ENCODE measurements at regions not wholly inside any gene's neighbourhood (a gene's known extent, or its start where the extent isn't known, plus 50 kb on each side); places are given as distances from the start of the nearest gene placed in this dataset.

DNA sequence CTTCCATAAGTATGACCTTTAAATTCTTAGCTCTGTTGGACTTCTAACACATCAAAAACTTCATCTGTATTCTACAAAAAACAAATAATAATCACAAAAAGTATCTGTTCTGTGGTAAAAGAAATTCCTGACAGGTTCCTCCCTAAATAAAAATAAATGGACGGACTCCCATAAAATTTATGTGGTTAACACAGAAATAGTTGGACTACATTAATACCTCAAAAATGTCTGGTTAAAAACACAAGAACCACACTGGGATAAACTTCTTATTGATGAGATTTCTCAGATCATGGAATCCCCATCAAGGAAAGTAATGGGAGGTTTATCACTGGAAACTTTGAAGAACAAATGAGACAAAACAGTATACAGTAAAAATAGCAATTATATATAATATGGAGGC, 172.4 kb downstream of the MOXD1 start:
- BruUV-seq (replicated peaks) = no TSS peak
- intact Hi-C loops (cut with micrococcal nuclease; ENCODE audit: unreplicated experiment) = no loop called here
- H3K4me3 ChIP-seq (replicated peaks in 1 of 3; ENCODE audit: insufficient read depth in 1 of 3, low read depth in 2 of 3, low read length in 3 of 3) = no peak overlapping the region
- peaks cover 17% of the 10 kb centered on the region; the same call in 1 of the 2 replicates for H3K9me3 ChIP-seq (ENCODE audit: low read length)
- FAIRE-seq (no peak), ATAC-seq (no peak), DNase-seq (ENCODE audit: low spot score) (no peak)
- H3K36me3 ChIP-seq (replicated peaks in 1 of 2; ENCODE audit: control insufficient read depth in 1 of 2, insufficient read depth in 2 of 2, low read length in 2 of 2) = no peaks in the 10 kb centered on the region
- 11% methylated on average over 1 of the region's 1 CpG for WGBS (ENCODE audit: low lambda C conversion rate)
- H3K27me3 ChIP-seq (ENCODE audit: control insufficient read depth in 1 of 2, insufficient read depth in 2 of 2, low read length in 2 of 2) = no peaks in the 10 kb centered on the region; a peak in 1 of 5 replicates
- CTCF ChIA-PET (ENCODE audit: low intra/inter-chr PET ratio, low total read pairs) = no interaction called here
- in situ Hi-C loops (cut with HindIII; ENCODE audit: extremely low pct_ligation_motif_present, low pct_unique_long_range_greater_than_20kb) = no loop called here
- POLR2A ChIA-PET = no interaction called here
- H3K4me1 ChIP-seq (ENCODE audit: insufficient read depth, low read length) = no peaks in the 10 kb centered on the region
- no peak overlapping the region for H3K27ac ChIP-seq (ENCODE audit: extremely low read length, insufficient read depth, low read length)
- TF ChIP-seq, protein P1, sequence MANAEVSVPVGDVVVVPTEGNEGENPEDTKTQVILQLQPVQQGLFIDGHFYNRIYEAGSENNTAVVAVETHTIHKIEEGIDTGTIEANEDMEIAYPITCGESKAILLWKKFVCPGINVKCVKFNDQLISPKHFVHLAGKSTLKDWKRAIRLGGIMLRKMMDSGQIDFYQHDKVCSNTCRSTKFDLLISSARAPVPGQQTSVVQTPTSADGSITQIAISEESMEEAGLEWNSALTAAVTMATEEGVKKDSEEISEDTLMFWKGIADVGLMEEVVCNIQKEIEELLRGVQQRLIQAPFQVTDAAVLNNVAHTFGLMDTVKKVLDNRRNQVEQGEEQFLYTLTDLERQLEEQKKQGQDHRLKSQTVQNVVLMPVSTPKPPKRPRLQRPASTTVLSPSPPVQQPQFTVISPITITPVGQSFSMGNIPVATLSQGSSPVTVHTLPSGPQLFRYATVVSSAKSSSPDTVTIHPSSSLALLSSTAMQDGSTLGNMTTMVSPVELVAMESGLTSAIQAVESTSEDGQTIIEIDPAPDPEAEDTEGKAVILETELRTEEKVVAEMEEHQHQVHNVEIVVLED (CRISPR knock-in tag; IDR thresholded peaks at IDR 0.05; ENCODE audit: borderline replicate concordance) = no peak
- TF ChIP-seq SP5 (CRISPR knock-in tag; IDR thresholded peaks at IDR 0.05; ENCODE audit: borderline replicate concordance, low read depth) (no peak), MATR3 (CRISPR knock-in tag; IDR thresholded peaks at IDR 0.05) (no peak), RAD51 (IDR thresholded peaks at IDR 0.05; ENCODE audit: borderline replicate concordance) (no peak), SMAD3 (CRISPR knock-in tag; IDR thresholded peaks at IDR 0.05) (no peak), MTF2 (CRISPR knock-in tag; IDR thresholded peaks at IDR 0.05; ENCODE audit: borderline replicate concordance) (no peak), ELF1 (CRISPR knock-in tag; IDR thresholded peaks at IDR 0.05) (no peak), YY1 (IDR thresholded peaks at IDR 0.05; ENCODE audit: insufficient read depth, insufficient replicate concordance, low read depth, low read length) (no peak), SAFB2 (CRISPR knock-in tag; IDR thresholded peaks at IDR 0.05; ENCODE audit: borderline replicate concordance, low read depth) (no peak), RFX3 (CRISPR knock-in tag; IDR thresholded peaks at IDR 0.05) (no peak), ZNF83 (CRISPR knock-in tag; IDR thresholded peaks at IDR 0.05; ENCODE audit: borderline replicate concordance) (no peak), RXRA (CRISPR knock-in tag; IDR thresholded peaks at IDR 0.05) (no peak)
- TF ChIP-seq, protein P2, sequence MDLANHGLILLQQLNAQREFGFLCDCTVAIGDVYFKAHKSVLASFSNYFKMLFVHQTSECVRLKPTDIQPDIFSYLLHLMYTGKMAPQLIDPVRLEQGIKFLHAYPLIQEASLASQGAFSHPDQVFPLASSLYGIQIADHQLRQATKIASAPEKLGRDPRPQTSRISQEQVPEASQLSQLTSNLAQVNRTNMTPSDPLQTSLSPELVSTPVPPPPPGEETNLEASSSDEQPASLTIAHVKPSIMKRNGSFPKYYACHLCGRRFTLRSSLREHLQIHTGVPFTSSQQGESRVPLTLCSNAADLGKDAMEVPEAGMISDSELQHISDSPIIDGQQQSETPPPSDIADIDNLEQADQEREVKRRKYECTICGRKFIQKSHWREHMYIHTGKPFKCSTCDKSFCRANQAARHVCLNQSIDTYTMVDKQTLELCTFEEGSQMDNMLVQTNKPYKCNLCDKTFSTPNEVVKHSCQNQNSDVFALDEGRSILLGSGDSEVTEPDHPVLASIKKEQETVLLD (CRISPR knock-in tag; IDR thresholded peaks at IDR 0.05; ENCODE audit: low read depth) = no peak
- TF ChIP-seq, protein P3, sequence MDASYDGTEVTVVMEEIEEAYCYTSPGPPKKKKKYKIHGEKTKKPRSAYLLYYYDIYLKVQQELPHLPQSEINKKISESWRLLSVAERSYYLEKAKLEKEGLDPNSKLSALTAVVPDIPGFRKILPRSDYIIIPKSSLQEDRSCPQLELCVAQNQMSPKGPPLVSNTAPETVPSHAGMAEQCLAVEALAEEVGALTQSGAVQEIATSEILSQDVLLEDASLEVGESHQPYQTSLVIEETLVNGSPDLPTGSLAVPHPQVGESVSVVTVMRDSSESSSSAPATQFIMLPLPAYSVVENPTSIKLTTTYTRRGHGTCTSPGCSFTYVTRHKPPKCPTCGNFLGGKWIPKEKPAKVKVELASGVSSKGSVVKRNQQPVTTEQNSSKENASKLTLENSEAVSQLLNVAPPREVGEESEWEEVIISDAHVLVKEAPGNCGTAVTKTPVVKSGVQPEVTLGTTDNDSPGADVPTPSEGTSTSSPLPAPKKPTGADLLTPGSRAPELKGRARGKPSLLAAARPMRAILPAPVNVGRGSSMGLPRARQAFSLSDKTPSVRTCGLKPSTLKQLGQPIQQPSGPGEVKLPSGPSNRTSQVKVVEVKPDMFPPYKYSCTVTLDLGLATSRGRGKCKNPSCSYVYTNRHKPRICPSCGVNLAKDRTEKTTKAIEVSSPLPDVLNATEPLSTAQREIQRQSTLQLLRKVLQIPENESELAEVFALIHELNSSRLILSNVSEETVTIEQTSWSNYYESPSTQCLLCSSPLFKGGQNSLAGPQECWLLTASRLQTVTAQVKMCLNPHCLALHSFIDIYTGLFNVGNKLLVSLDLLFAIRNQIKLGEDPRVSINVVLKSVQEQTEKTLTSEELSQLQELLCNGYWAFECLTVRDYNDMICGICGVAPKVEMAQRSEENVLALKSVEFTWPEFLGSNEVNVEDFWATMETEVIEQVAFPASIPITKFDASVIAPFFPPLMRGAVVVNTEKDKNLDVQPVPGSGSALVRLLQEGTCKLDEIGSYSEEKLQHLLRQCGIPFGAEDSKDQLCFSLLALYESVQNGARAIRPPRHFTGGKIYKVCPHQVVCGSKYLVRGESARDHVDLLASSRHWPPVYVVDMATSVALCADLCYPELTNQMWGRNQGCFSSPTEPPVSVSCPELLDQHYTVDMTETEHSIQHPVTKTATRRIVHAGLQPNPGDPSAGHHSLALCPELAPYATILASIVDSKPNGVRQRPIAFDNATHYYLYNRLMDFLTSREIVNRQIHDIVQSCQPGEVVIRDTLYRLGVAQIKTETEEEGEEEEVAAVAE (CRISPR knock-in tag; IDR thresholded peaks at IDR 0.05; ENCODE audit: borderline replicate concordance) = no peak
- TF ChIP-seq, protein P4, sequence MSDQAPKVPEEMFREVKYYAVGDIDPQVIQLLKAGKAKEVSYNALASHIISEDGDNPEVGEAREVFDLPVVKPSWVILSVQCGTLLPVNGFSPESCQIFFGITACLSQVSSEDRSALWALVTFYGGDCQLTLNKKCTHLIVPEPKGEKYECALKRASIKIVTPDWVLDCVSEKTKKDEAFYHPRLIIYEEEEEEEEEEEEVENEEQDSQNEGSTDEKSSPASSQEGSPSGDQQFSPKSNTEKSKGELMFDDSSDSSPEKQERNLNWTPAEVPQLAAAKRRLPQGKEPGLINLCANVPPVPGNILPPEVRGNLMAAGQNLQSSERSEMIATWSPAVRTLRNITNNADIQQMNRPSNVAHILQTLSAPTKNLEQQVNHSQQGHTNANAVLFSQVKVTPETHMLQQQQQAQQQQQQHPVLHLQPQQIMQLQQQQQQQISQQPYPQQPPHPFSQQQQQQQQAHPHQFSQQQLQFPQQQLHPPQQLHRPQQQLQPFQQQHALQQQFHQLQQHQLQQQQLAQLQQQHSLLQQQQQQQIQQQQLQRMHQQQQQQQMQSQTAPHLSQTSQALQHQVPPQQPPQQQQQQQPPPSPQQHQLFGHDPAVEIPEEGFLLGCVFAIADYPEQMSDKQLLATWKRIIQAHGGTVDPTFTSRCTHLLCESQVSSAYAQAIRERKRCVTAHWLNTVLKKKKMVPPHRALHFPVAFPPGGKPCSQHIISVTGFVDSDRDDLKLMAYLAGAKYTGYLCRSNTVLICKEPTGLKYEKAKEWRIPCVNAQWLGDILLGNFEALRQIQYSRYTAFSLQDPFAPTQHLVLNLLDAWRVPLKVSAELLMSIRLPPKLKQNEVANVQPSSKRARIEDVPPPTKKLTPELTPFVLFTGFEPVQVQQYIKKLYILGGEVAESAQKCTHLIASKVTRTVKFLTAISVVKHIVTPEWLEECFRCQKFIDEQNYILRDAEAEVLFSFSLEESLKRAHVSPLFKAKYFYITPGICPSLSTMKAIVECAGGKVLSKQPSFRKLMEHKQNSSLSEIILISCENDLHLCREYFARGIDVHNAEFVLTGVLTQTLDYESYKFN (CRISPR knock-in tag; conservative IDR thresholded peaks at IDR 0.05) = no peak
- no peaks in the 10 kb centered on the region for H3K79me2 ChIP-seq (ENCODE audit: insufficient read depth, low read length)
- H3K9ac ChIP-seq (ENCODE audit: insufficient read depth, low read depth, low read length) = no peak overlapping the region
- no peak overlapping the region for H2AFZ ChIP-seq (ENCODE audit: low read length)
- no peaks in the 10 kb centered on the region for H4K20me1 ChIP-seq (ENCODE audit: insufficient read depth, low read length)
- H3K4me2 ChIP-seq (ENCODE audit: low read depth, low read length) = no peak overlapping the region

Measured in HepG2 (cell line).